ENCODE measurements at regions not wholly inside any gene's neighbourhood (a gene's known extent, or its start where the extent isn't known, plus 50 kb on each side); places are given as distances from the start of the nearest gene placed in this dataset.

DNA sequence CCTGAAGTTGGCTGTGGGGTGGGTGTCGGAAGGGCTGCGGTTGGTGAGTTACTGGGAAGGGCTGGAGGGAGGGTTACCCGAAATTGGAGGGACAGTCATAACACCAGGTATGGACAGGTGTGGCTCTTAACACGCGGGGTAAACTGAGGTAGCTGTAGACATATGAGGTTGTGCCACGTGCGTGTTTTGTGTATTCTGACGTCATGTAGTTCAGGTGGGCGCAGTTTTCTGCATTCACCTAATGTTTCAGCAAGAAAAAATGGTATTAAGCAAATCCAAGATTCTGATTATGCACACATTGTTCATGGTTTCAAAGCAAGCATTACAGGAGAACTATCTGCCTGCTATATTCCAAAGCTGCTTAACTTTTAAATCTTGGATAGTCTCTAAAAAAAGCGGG lies 83.5 kb upstream of the GPM6B start:
- H3K4me3 ChIP-seq (ENCODE audit: low read depth, low read length), result no peak overlapping the region
- no peak for TF ChIP-seq POLR2A (IDR thresholded peaks at IDR 0.05; ENCODE audit: extremely low read depth, insufficient read length)
- TF ChIP-seq, protein P1, sequence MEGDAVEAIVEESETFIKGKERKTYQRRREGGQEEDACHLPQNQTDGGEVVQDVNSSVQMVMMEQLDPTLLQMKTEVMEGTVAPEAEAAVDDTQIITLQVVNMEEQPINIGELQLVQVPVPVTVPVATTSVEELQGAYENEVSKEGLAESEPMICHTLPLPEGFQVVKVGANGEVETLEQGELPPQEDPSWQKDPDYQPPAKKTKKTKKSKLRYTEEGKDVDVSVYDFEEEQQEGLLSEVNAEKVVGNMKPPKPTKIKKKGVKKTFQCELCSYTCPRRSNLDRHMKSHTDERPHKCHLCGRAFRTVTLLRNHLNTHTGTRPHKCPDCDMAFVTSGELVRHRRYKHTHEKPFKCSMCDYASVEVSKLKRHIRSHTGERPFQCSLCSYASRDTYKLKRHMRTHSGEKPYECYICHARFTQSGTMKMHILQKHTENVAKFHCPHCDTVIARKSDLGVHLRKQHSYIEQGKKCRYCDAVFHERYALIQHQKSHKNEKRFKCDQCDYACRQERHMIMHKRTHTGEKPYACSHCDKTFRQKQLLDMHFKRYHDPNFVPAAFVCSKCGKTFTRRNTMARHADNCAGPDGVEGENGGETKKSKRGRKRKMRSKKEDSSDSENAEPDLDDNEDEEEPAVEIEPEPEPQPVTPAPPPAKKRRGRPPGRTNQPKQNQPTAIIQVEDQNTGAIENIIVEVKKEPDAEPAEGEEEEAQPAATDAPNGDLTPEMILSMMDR (IDR thresholded peaks at IDR 0.05; ENCODE audit: low read depth, low read length), result no peak
- no peak for TF ChIP-seq MYC (IDR thresholded peaks at IDR 0.05; ENCODE audit: low read depth, low read length)
- TF ChIP-seq, protein P2, sequence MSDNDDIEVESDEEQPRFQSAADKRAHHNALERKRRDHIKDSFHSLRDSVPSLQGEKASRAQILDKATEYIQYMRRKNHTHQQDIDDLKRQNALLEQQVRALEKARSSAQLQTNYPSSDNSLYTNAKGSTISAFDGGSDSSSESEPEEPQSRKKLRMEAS (IDR thresholded peaks at IDR 0.05; ENCODE audit: low read depth, low read length), result no peak
- DNase-seq (ENCODE audit: low read depth), result no peak

DNA sequence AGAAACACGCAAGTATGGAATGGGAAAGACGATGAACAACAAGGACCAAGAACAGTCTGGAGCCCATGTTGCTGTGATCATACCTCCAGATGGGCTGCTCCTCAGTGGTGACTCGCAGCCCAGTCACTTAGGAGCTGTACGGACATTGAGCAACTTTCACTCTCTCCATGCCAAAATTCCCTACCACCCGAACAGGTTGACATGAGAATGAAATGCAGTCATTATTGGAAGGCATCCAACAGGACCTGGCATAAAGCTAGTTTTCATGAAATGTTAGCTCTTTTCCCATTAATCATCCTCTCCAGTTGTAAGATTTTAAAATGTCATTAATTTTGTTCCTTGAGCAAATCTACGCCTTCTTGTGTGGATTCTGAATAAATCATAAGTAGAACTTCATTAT lies 82.7 kb upstream of the GPM6B start:
- no peak overlapping the region for H3K4me3 ChIP-seq (ENCODE audit: low read depth, low read length)
- TF ChIP-seq MYC (IDR thresholded peaks at IDR 0.05; ENCODE audit: low read depth, low read length), result no peak
- TF ChIP-seq, protein P2 (IDR thresholded peaks at IDR 0.05; ENCODE audit: low read depth, low read length), result no peak
- TF ChIP-seq POLR2A (IDR thresholded peaks at IDR 0.05; ENCODE audit: extremely low read depth, insufficient read length), result no peak
- TF ChIP-seq, protein P1 (IDR thresholded peaks at IDR 0.05; ENCODE audit: low read depth, low read length), result no peak
- no peak for DNase-seq (ENCODE audit: low read depth)

DNA sequence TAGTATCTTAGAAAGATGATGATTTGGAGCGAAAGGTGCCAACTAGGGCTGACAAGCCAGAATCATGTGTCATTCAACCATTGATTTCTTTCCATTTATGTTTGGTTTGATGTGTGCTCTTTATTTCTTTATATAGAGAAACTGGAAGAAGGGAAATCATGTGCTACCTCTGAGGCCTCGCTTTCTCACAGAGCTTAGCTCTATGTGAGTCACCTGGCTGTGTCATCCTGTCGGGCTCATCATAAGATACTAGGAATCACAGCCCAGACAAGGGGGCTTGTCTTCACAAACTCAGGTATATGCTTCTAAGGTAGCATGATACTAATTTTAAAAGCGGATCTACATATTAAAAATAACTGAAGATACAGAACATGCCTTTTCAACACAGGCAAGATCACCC lies 81.7 kb upstream of the GPM6B start:
- DNase-seq (ENCODE audit: low read depth), result no peak

DNA sequence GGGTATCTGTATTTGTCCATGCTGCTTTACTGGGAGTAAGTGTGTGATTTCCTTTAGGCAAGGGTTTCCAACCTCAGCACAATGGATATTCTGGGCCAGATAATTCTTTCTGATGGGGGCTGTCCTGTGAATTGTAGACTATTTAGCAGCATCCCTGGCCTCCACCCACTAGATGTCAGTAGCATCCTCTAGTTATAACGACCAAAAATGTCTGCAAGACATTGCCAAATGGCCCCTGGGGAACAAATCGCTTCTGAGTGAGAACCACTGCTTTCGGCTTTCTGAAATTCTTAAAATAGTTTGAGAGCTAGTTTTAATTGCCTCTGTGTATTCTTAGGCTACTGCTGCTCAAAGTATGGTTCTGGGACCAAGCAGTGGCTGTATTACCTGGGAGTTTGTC lies 81.2 kb upstream of the GPM6B start:
- peak; percentile 44 for DNase-seq (ENCODE audit: low read depth)
- no peak for TF ChIP-seq POLR2A (IDR thresholded peaks at IDR 0.05; ENCODE audit: extremely low read depth, insufficient read length)
- TF ChIP-seq MYC (IDR thresholded peaks at IDR 0.05; ENCODE audit: low read depth, low read length), result no peak
- TF ChIP-seq, protein P1 (IDR thresholded peaks at IDR 0.05; ENCODE audit: low read depth, low read length), result peak; percentile 11
- TF ChIP-seq, protein P2 (IDR thresholded peaks at IDR 0.05; ENCODE audit: low read depth, low read length), result no peak
- H3K4me3 ChIP-seq (ENCODE audit: low read depth, low read length), result no peak overlapping the region

More for the DNA sequence above, 81.7 kb upstream of the GPM6B start:
- TF ChIP-seq, protein P1 (IDR thresholded peaks at IDR 0.05; ENCODE audit: low read depth, low read length), result no peak
- no peak for TF ChIP-seq POLR2A (IDR thresholded peaks at IDR 0.05; ENCODE audit: extremely low read depth, insufficient read length)
- no peak for TF ChIP-seq MYC (IDR thresholded peaks at IDR 0.05; ENCODE audit: low read depth, low read length)
- TF ChIP-seq, protein P2 (IDR thresholded peaks at IDR 0.05; ENCODE audit: low read depth, low read length), result no peak
- H3K4me3 ChIP-seq (ENCODE audit: low read depth, low read length), result no peak overlapping the region

DNA sequence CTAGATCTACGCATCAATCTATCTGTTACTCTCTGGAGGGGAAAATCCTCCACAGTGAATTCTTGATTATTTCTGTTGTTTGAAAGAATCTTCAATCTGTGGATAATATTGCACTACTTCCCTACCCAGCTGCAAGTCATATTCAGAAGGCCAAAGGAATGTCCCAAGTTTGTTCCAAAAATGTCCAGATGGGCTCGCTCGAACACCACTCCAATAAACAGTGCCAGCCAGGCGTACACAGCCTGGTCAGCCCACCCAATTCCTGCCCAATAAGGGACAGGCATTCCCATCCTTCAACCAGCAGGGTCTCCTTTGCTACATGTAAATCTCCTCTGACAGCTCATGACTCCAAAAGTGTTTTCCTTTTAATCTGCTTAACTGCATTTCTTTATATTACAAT lies 80.7 kb upstream of the GPM6B start:
- DNase-seq (ENCODE audit: low read depth), result no peak
- TF ChIP-seq, protein P1 (IDR thresholded peaks at IDR 0.05; ENCODE audit: low read depth, low read length), result no peak
- TF ChIP-seq POLR2A (IDR thresholded peaks at IDR 0.05; ENCODE audit: extremely low read depth, insufficient read length) (no peak), MYC (IDR thresholded peaks at IDR 0.05; ENCODE audit: low read depth, low read length) (no peak)
- TF ChIP-seq, protein P2 (IDR thresholded peaks at IDR 0.05; ENCODE audit: low read depth, low read length), result no peak
- no peak overlapping the region for H3K4me3 ChIP-seq (ENCODE audit: low read depth, low read length)
